ENCODE measurements at regions not wholly inside any gene's neighbourhood (a gene's known extent, or its start where the extent isn't known, plus 50 kb on each side); places are given as distances from the start of the nearest gene placed in this dataset.

DNA sequence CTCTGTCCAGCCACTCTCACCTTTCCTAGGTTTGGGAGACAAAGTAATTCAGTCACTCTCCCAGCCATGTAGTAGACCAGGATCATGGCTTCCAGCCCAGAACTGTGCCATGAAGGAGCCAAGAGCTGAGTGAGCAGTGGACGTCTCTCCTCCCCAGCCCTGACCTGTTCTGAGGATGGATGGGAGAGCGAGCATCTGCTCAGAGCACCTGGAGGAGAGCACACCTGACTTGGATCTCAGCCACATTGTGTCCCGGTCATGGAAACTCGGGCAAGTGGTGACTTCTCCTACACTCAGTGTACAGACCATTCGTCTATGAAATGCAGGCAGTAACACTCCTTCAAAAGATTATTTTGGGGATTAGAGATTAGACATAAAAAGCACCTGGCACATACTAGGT is 299.7 kb downstream of the TNS1 start:
- no peaks in the 10 kb centered on the region for H4K20me1 ChIP-seq (ENCODE audit: control insufficient read depth, extremely low read depth, insufficient read depth, low read length)
- H3K9me3 ChIP-seq (ENCODE audit: control insufficient read depth, low read depth, low read length), result no peaks in the 10 kb centered on the region
- H3K9me1 ChIP-seq (ENCODE audit: control insufficient read depth, extremely low read depth, insufficient read depth, low read length), result no peaks in the 10 kb centered on the region
- H3K27ac ChIP-seq (ENCODE audit: control insufficient read depth, insufficient read depth, low read length), result no peak overlapping the region
- DNase-seq (ENCODE audit: low read depth, low spot score) (no peak), FAIRE-seq (no peak)
- H3K9ac ChIP-seq (ENCODE audit: control insufficient read depth, extremely low read depth, insufficient read depth, low read length), result no peak overlapping the region
- H3K36me3 ChIP-seq (ENCODE audit: control insufficient read depth in 2 of 2, extremely low read depth in 1 of 2, insufficient read depth in 2 of 2, low read length in 2 of 2), result no peaks in the 10 kb centered on the region
- no peaks in the 10 kb centered on the region for H3K79me2 ChIP-seq (ENCODE audit: control insufficient read depth, insufficient read depth, low read length)
- H3K4me1 ChIP-seq (ENCODE audit: control insufficient read depth, extremely low read depth, insufficient read depth, low read length), result peaks cover 9% of the 10 kb centered on the region
- no peak for TF ChIP-seq EZH2 (IDR thresholded peaks at IDR 0.05; ENCODE audit: low read length)
- TF ChIP-seq, protein P1, sequence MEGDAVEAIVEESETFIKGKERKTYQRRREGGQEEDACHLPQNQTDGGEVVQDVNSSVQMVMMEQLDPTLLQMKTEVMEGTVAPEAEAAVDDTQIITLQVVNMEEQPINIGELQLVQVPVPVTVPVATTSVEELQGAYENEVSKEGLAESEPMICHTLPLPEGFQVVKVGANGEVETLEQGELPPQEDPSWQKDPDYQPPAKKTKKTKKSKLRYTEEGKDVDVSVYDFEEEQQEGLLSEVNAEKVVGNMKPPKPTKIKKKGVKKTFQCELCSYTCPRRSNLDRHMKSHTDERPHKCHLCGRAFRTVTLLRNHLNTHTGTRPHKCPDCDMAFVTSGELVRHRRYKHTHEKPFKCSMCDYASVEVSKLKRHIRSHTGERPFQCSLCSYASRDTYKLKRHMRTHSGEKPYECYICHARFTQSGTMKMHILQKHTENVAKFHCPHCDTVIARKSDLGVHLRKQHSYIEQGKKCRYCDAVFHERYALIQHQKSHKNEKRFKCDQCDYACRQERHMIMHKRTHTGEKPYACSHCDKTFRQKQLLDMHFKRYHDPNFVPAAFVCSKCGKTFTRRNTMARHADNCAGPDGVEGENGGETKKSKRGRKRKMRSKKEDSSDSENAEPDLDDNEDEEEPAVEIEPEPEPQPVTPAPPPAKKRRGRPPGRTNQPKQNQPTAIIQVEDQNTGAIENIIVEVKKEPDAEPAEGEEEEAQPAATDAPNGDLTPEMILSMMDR (optimal IDR thresholded peaks at IDR 0.05 in 1 of 3, IDR thresholded peaks at IDR 0.05 in 1 of 3, conservative IDR thresholded peaks at IDR 0.05 in 1 of 3; ENCODE audit: extremely low read depth in 1 of 3, insufficient read depth in 2 of 3, low read length in 3 of 3), result no peak
- H3K27me3 ChIP-seq (ENCODE audit: control insufficient read depth, extremely low read depth, insufficient read depth, low read length), result no peaks in the 10 kb centered on the region
- H3K4me2 ChIP-seq (ENCODE audit: control insufficient read depth, extremely low read depth, insufficient read depth, low read depth, low read length), result no peak overlapping the region
- dilution Hi-C loops (cut with MboI; ENCODE audit: extremely low pct_ligation_motif_present, low sequenced_read_pairs), result loop anchor here (25.0 kb wide), 1 partner anchor 191 kb away; no protein-coding TSS in a partner anchor
- H3K4me3 ChIP-seq (ENCODE audit: control insufficient read depth in 2 of 3, extremely low read depth in 1 of 3, insufficient read depth in 2 of 3, low read depth in 1 of 3, low read length in 3 of 3), result no peak overlapping the region
- H2AFZ ChIP-seq (ENCODE audit: control insufficient read depth, low read length), result no peak overlapping the region

DNA sequence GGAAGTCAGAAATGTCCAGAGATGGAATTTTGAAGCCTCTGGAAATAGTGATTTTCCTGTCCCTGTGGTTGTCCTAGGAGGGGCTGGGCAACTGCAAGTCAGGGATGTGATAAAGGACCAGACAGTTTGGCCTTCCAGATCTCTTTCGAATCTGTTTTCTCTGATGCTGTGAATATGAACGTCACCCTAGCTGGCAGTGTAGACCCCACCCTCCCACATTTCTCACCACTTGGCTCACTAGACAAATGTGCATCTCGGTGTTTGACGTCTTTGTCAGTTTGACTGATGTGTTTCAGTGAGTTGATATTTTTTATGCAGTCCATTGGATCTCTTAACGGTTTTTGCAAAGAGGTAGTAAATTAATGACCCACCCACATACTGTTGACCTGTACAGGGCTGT is 301.2 kb downstream of the TNS1 start:
- DNase-seq (ENCODE audit: low read depth, low spot score) (no peak), FAIRE-seq (no peak)
- dilution Hi-C loops (cut with MboI; ENCODE audit: extremely low pct_ligation_motif_present, low sequenced_read_pairs), result loop anchor here (25.0 kb wide), 1 partner anchor 189 kb away; no protein-coding TSS in a partner anchor
- Histone ChIP-seq H3K9me3 (ENCODE audit: control insufficient read depth, low read depth, low read length) (no peaks in the 10 kb centered on the region), H2AFZ (ENCODE audit: control insufficient read depth, low read length) (no peak overlapping the region), H3K9me1 (ENCODE audit: control insufficient read depth, extremely low read depth, insufficient read depth, low read length) (no peaks in the 10 kb centered on the region), H3K4me1 (ENCODE audit: control insufficient read depth, extremely low read depth, insufficient read depth, low read length) (peaks cover 1% of the 10 kb centered on the region), H4K20me1 (ENCODE audit: control insufficient read depth, extremely low read depth, insufficient read depth, low read length) (no peaks in the 10 kb centered on the region), H3K4me2 (ENCODE audit: control insufficient read depth, extremely low read depth, insufficient read depth, low read depth, low read length) (no peak overlapping the region), H3K9ac (ENCODE audit: control insufficient read depth, extremely low read depth, insufficient read depth, low read length) (no peak overlapping the region), H3K4me3 (ENCODE audit: control insufficient read depth in 2 of 3, extremely low read depth in 1 of 3, insufficient read depth in 2 of 3, low read depth in 1 of 3, low read length in 3 of 3) (no peak overlapping the region), H3K27me3 (ENCODE audit: control insufficient read depth, extremely low read depth, insufficient read depth, low read length) (no peaks in the 10 kb centered on the region), H3K36me3 (ENCODE audit: control insufficient read depth in 2 of 2, extremely low read depth in 1 of 2, insufficient read depth in 2 of 2, low read length in 2 of 2) (no peaks in the 10 kb centered on the region), H3K79me2 (ENCODE audit: control insufficient read depth, insufficient read depth, low read length) (no peaks in the 10 kb centered on the region), H3K27ac (ENCODE audit: control insufficient read depth, insufficient read depth, low read length) (no peak overlapping the region)
- TF ChIP-seq, protein P1 (optimal IDR thresholded peaks at IDR 0.05 in 1 of 3, IDR thresholded peaks at IDR 0.05 in 1 of 3, conservative IDR thresholded peaks at IDR 0.05 in 1 of 3; ENCODE audit: extremely low read depth in 1 of 3, insufficient read depth in 2 of 3, low read length in 3 of 3), result no peak
- no peak for TF ChIP-seq EZH2 (IDR thresholded peaks at IDR 0.05; ENCODE audit: low read length)

Data from keratinocyte (primary cell).